Neural cell (in vitro differentiated cells): ENCODE measurements at regions not wholly inside any gene's neighbourhood (a gene's known extent, or its start where the extent isn't known, plus 50 kb on each side); places are given as distances from the start of the nearest gene placed in this dataset.

Source experiments
- H2AFZ ChIP-seq: fragments of 200-600, 300-800 bp; sonication (generic), shearing (Covaris generic); 2 replicates; pipeline ENCODE4 v1.6.0; 2014; ENCODE audit warnings: low read depth, mild to moderate bottlenecking, antibody characterized with exemption, low read length, moderate library complexity
- H3F3A ChIP-seq: fragments of 200-600 bp; shearing (Covaris generic); 2 replicates; pipeline ENCODE4 v1.6.1; 2016; ENCODE audit warnings: mild to moderate bottlenecking, moderate library complexity, mixed read lengths, antibody characterized with exemption, low read length; ENCODE audit not compliant: insufficient read depth, poor library complexity, severe bottlenecking
- H3K27ac ChIP-seq: fragments of 200-600, 300-800 bp; sonication (generic), shearing (Covaris generic); 2 replicates; pipeline ENCODE4 v1.5.1; 2014; ENCODE audit warnings: mild to moderate bottlenecking, low read length, moderate library complexity
- H3K27me3 ChIP-seq: fragments of 300-800, 200-600 bp; sonication (generic), shearing (Covaris generic); 2 replicates; pipeline ENCODE4 v1.6.0; 2014; ENCODE audit warnings: mild to moderate bottlenecking, low read depth, low read length, moderate library complexity; ENCODE audit not compliant: insufficient read depth
- H3K36me3 ChIP-seq: fragments of 300-800, 200-600 bp; sonication (generic), shearing (Covaris generic); 2 replicates; pipeline ENCODE4 v1.5.1; 2014; ENCODE audit warnings: mild to moderate bottlenecking, antibody characterized with exemption, low read length, moderate library complexity; ENCODE audit not compliant: insufficient read depth
- H3K4me2 ChIP-seq: fragments of 300-800, 200-600 bp; sonication (generic), shearing (Covaris generic); 2 replicates; pipeline ENCODE4 v1.6.0; 2014; ENCODE audit warnings: mild to moderate bottlenecking, low read length
- H3K4me3 ChIP-seq: fragments of 300-800, 200-600 bp; sonication (generic), shearing (Covaris generic); 2 replicates; pipeline ENCODE4 v1.5.1; 2014; ENCODE audit warnings: mild to moderate bottlenecking, low read length, moderate library complexity
- H3K79me2 ChIP-seq: fragments of 200-600 bp; shearing (Covaris generic); replicated peaks from 2 replicates; pipeline ENCODE4 v1.6.0; 2014; ENCODE audit warnings: mild to moderate bottlenecking, low read length, moderate library complexity; ENCODE audit not compliant: insufficient read depth
- H3K9ac ChIP-seq: fragments of 300-800, 200-600 bp; sonication (generic), shearing (Covaris generic); 2 replicates; pipeline ENCODE4 v1.6.1; 2016; ENCODE audit warnings: mild to moderate bottlenecking, low read length, mixed read lengths
- H3K9me2 ChIP-seq: fragments of 200-600 bp; shearing (Covaris generic); 2 replicates; pipeline ENCODE4 v1.6.1; 2016; ENCODE audit warnings: mild to moderate bottlenecking, low read length, mixed read lengths; ENCODE audit not compliant: insufficient read depth
- H3K9me3 ChIP-seq: fragments of 200-600, 300-800 bp; sonication (generic), shearing (Covaris generic); 2 replicates; pipeline ENCODE4 v1.6.1; 2016; ENCODE audit warnings: mild to moderate bottlenecking, mixed run types, low read length, moderate library complexity, mixed read lengths
- H4K20me1 ChIP-seq: fragments of 200-600 bp; shearing (Covaris generic); 2 replicates; pipeline ENCODE4 v1.6.1; 2016; ENCODE audit warnings: mild to moderate bottlenecking, mixed run types; ENCODE audit not compliant: insufficient read depth
- CTCF ChIP-seq: fragments of 450-650 bp; IDR thresholded peaks from 2 replicates; pipeline ENCODE4 v1.5.1; 2014; ENCODE audit warnings: antibody characterized with exemption, mild to moderate bottlenecking, moderate library complexity; ENCODE audit not compliant: poor library complexity, severe bottlenecking
- EP300 ChIP-seq: fragments of 450-650 bp; conservative IDR thresholded peaks from 2 replicates; pipeline ENCODE4 v1.6.1; 2014; ENCODE audit warnings: antibody characterized with exemption, mild to moderate bottlenecking, moderate library complexity; ENCODE audit not compliant: poor library complexity, severe bottlenecking
- EZH2 ChIP-seq: fragments of 200-600, 300-800 bp; shearing (Covaris generic), sonication (generic); IDR thresholded peaks from 2 replicates; pipeline ENCODE4 v1.6.1; 2014; ENCODE audit warnings: antibody characterized with exemption, low read length, borderline replicate concordance, mild to moderate bottlenecking; ENCODE audit not compliant: insufficient read depth, poor library complexity, severe bottlenecking
- MXI1 ChIP-seq: fragments of 450-650 bp; conservative IDR thresholded peaks from 2 replicates; pipeline ENCODE4 v1.6.1; 2014; ENCODE audit warnings: antibody characterized with exemption, mild to moderate bottlenecking; ENCODE audit not compliant: poor library complexity, severe bottlenecking
- POLR2AphosphoS5 ChIP-seq: IDR thresholded peaks from 2 replicates; pipeline ENCODE4 v1.6.1; 2012
- RAD21 ChIP-seq: fragments of 450-650 bp; conservative IDR thresholded peaks from 2 replicates; pipeline ENCODE4 v1.6.1; 2014; ENCODE audit warnings: antibody characterized with exemption, mild to moderate bottlenecking, moderate library complexity
- REST ChIP-seq: IDR thresholded peaks from 2 replicates; pipeline ENCODE4 v1.6.1; 2012; ENCODE audit warnings: borderline replicate concordance
- SMC3 ChIP-seq: fragments of 450-650 bp; conservative IDR thresholded peaks from 2 replicates; pipeline ENCODE4 v1.6.1; 2014; ENCODE audit warnings: antibody characterized with exemption, mild to moderate bottlenecking, moderate library complexity; ENCODE audit not compliant: poor library complexity
- TAF1 ChIP-seq: IDR thresholded peaks from 2 replicates; pipeline ENCODE4 v1.6.1; 2012; ENCODE audit warnings: low read depth

GRCh38 chr10:9504227-9504626 is 1449.7 kb downstream of the GATA3 start:
- H3K27me3 ChIP-seq, result no peaks in the 10 kb centered on the region
- TF ChIP-seq TAF1 (no peak), EZH2 (no peak), MXI1 (no peak), CTCF (no peak), EP300 (peak; percentile 58), REST (no peak), SMC3 (no peak), RAD21 (no peak), POLR2AphosphoS5 (peak; percentile 56)
- H3K36me3 ChIP-seq, result no peaks in the 10 kb centered on the region
- no peaks in the 10 kb centered on the region for H4K20me1 ChIP-seq
- H3K9me3 ChIP-seq, result no peaks in the 10 kb centered on the region
- H3K4me3 ChIP-seq, result no peak overlapping the region
- no peak overlapping the region for H3K9ac ChIP-seq
- no peak overlapping the region for H2AFZ ChIP-seq
- H3K9me2 ChIP-seq, result no peaks in the 10 kb centered on the region
- H3K79me2 ChIP-seq, result no peaks in the 10 kb centered on the region
- no peak overlapping the region for H3K4me2 ChIP-seq
- no peaks in the 10 kb centered on the region for H3F3A ChIP-seq
- H3K27ac ChIP-seq, result peak overlapping the region; percentile 4

- Histone ChIP-seq H3F3A (no peaks in the 10 kb centered on the region), H3K4me3 (no peak overlapping the region), H3K9ac (no peak overlapping the region), H2AFZ (no peak overlapping the region), H3K79me2 (no peaks in the 10 kb centered on the region), H4K20me1 (no peaks in the 10 kb centered on the region), H3K27ac (no peak overlapping the region), H3K9me2 (no peaks in the 10 kb centered on the region), H3K9me3 (no peaks in the 10 kb centered on the region), H3K36me3 (no peaks in the 10 kb centered on the region), H3K4me2 (no peak overlapping the region), H3K27me3 (no peaks in the 10 kb centered on the region)
- no peak for TF ChIP-seq SMC3
- TF ChIP-seq CTCF, result no peak
- no peak for TF ChIP-seq REST
- no peak for TF ChIP-seq TAF1
- TF ChIP-seq EP300, result no peak
- no peak for TF ChIP-seq POLR2AphosphoS5
Measured at GRCh38 chr10:9505546-9505945, 1451.1 kb downstream of the GATA3 start.
